ENCODE measurements at regions not wholly inside any gene's neighbourhood (a gene's known extent, or its start where the extent isn't known, plus 50 kb on each side); places are given as distances from the start of the nearest gene placed in this dataset.
A peak's percentile ranks its signal among the peaks of the same experiment; 100 is the strongest.

DNA sequence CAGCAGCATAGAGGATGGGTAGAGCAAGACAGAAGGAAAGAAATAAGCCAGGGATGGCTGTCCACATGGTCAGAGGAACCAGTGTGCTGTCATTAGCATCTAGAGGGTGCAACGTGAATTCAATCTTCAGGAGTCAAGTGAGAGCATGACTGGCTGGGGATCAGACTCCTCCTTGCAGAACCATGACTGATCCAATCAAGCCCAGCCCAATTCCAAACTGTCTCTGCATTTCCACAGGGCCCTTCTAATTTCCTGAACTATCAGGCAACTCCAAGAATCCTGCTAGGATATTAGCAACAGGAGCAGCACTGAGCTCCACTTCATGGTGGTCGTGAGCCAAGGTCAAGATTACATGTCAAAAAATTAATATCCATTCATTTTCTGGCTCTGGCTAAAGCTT lies 166.8 kb upstream of the CAMK1G start:
- no peak overlapping the region for H3K4me3 ChIP-seq (ENCODE audit: low read depth, low read length)
- H2BK5ac ChIP-seq (ENCODE audit: low read depth, low read length, poor library complexity), result no peak overlapping the region
- no peak overlapping the region for H4K12ac ChIP-seq (ENCODE audit: low read depth, low read length)
- peaks cover 1% of the 10 kb centered on the region for H3K79me2 ChIP-seq (ENCODE audit: control insufficient read depth, insufficient read depth, low read length, poor library complexity)
- H3K79me1 ChIP-seq (ENCODE audit: low read length), result peaks cover 25% of the 10 kb centered on the region
- H3K4me1 ChIP-seq (ENCODE audit: control insufficient read depth in 1 of 2, insufficient read depth in 2 of 2, low read length in 2 of 2), result peaks cover 17 to 22% of the 10 kb centered on the region in 2 experiments
- DNase-seq, result no peak
- H2BK12ac ChIP-seq (ENCODE audit: low read length), result peak overlapping the region; percentile 67
- H3K14ac ChIP-seq (ENCODE audit: low read length), result no peak overlapping the region
- H3K18ac ChIP-seq (ENCODE audit: low read length), result no peak overlapping the region
- no peak overlapping the region for H4K8ac ChIP-seq (ENCODE audit: low read depth, low read length)
- H4K91ac ChIP-seq (ENCODE audit: low read depth, low read length), result peak overlapping the region; percentile 82
- H3K9me3 ChIP-seq (ENCODE audit: insufficient read depth, low read depth, low read length), result no peaks in the 10 kb centered on the region
- peak overlapping the region; percentile 31 for H3K27ac ChIP-seq (ENCODE audit: low read depth, low read length)
- H3K23ac ChIP-seq (ENCODE audit: low read length), result no peak overlapping the region
- H3K27me3 ChIP-seq (ENCODE audit: insufficient read depth, low read length), result no peaks in the 10 kb centered on the region
- H2AK5ac ChIP-seq (ENCODE audit: low read length), result peak overlapping the region; percentile 52
- no peak overlapping the region for H2AFZ ChIP-seq (ENCODE audit: insufficient read depth, low read length, poor library complexity)
- WGBS (ENCODE audit: extremely low coverage, insufficient coverage, insufficient read length), result no CpG with 5 or more reads among the region's 2 CpGs
- no peak overlapping the region for H3K4me2 ChIP-seq (ENCODE audit: low read length)
- H2BK120ac ChIP-seq (ENCODE audit: insufficient read depth, low read length, poor library complexity), result peak overlapping the region; percentile 26
- no peaks in the 10 kb centered on the region for H3K36me3 ChIP-seq (ENCODE audit: control insufficient read depth in 1 of 2, insufficient read depth in 2 of 2, low read length in 2 of 2)
- peak overlapping the region; percentile 24 for H3K4ac ChIP-seq (ENCODE audit: low read depth, low read length)
- H3K9ac ChIP-seq (ENCODE audit: low read length), result no peak overlapping the region

DNA sequence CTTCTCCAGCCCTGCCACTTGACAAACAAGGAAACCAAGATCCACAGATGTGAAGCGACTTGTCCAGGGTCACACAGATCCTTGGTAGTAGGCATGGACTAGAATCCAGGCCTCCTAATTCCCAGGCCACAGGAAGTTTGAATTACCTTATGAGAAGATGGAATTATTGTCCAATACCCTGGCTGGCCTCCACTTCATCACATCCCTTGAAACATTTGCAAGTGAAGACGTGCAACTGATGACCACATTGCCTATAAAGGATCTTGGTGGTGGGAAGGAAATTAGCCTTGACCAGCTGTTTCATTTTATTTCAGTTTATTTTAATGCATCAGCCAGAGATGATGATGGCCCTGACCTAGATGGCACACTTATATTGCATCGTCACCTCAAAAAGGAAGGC lies 165.8 kb upstream of the CAMK1G start:
- no peak overlapping the region for H3K4me2 ChIP-seq (ENCODE audit: low read length)
- H3K79me1 ChIP-seq (ENCODE audit: low read length), result peaks cover 22% of the 10 kb centered on the region
- H3K36me3 ChIP-seq (ENCODE audit: control insufficient read depth in 1 of 2, insufficient read depth in 2 of 2, low read length in 2 of 2), result no peaks in the 10 kb centered on the region
- no peak overlapping the region for H2BK5ac ChIP-seq (ENCODE audit: low read depth, low read length, poor library complexity)
- H3K14ac ChIP-seq (ENCODE audit: low read length), result no peak overlapping the region
- H2AFZ ChIP-seq (ENCODE audit: insufficient read depth, low read length, poor library complexity), result no peak overlapping the region
- H3K79me2 ChIP-seq (ENCODE audit: control insufficient read depth, insufficient read depth, low read length, poor library complexity), result peaks cover 1% of the 10 kb centered on the region
- H3K9ac ChIP-seq (ENCODE audit: low read length), result no peak overlapping the region
- H2AK5ac ChIP-seq (ENCODE audit: low read length), result no peak overlapping the region
- no peak overlapping the region for H3K4ac ChIP-seq (ENCODE audit: low read depth, low read length)
- no CpG with 5 or more reads among the region's 3 CpGs for WGBS (ENCODE audit: extremely low coverage, insufficient coverage, insufficient read length)
- DNase-seq, result no peak
- H4K91ac ChIP-seq (ENCODE audit: low read depth, low read length), result no peak overlapping the region
- no peak overlapping the region for H3K18ac ChIP-seq (ENCODE audit: low read length)
- no peak overlapping the region for H3K23ac ChIP-seq (ENCODE audit: low read length)
- H3K4me3 ChIP-seq (ENCODE audit: low read depth, low read length), result no peak overlapping the region
- no peaks in the 10 kb centered on the region for H3K9me3 ChIP-seq (ENCODE audit: insufficient read depth, low read depth, low read length)
- H4K12ac ChIP-seq (ENCODE audit: low read depth, low read length), result no peak overlapping the region
- H3K27ac ChIP-seq (ENCODE audit: low read depth, low read length), result no peak overlapping the region
- H3K27me3 ChIP-seq (ENCODE audit: insufficient read depth, low read length), result no peaks in the 10 kb centered on the region
- H2BK12ac ChIP-seq (ENCODE audit: low read length), result peak overlapping the region; percentile 46
- H3K4me1 ChIP-seq (ENCODE audit: control insufficient read depth in 1 of 2, insufficient read depth in 2 of 2, low read length in 2 of 2), result peaks cover 17 to 27% of the 10 kb centered on the region in 2 experiments
- peak overlapping the region; percentile 6 for H2BK120ac ChIP-seq (ENCODE audit: insufficient read depth, low read length, poor library complexity)
- H4K8ac ChIP-seq (ENCODE audit: low read depth, low read length), result no peak overlapping the region

- Histone ChIP-seq H2AFZ (ENCODE audit: insufficient read depth, low read length, poor library complexity) (no peak overlapping the region), H3K18ac (ENCODE audit: low read length) (no peak overlapping the region), H2BK12ac (ENCODE audit: low read length) (no peak overlapping the region), H4K12ac (ENCODE audit: low read depth, low read length) (no peak overlapping the region), H3K27ac (ENCODE audit: low read depth, low read length) (no peak overlapping the region), H4K91ac (ENCODE audit: low read depth, low read length) (no peak overlapping the region), H3K36me3 (ENCODE audit: control insufficient read depth in 1 of 2, insufficient read depth in 2 of 2, low read length in 2 of 2) (no peaks in the 10 kb centered on the region), H3K79me1 (ENCODE audit: low read length) (peaks cover 14% of the 10 kb centered on the region), H4K8ac (ENCODE audit: low read depth, low read length) (no peak overlapping the region), H3K23ac (ENCODE audit: low read length) (no peak overlapping the region), H3K4me2 (ENCODE audit: low read length) (no peak overlapping the region), H3K79me2 (ENCODE audit: control insufficient read depth, insufficient read depth, low read length, poor library complexity) (peaks cover 1% of the 10 kb centered on the region), H3K27me3 (ENCODE audit: insufficient read depth, low read length) (no peaks in the 10 kb centered on the region), H2BK5ac (ENCODE audit: low read depth, low read length, poor library complexity) (no peak overlapping the region), H2AK5ac (ENCODE audit: low read length) (no peak overlapping the region), H3K4ac (ENCODE audit: low read depth, low read length) (no peak overlapping the region), H3K9ac (ENCODE audit: low read length) (no peak overlapping the region), H2BK120ac (ENCODE audit: insufficient read depth, low read length, poor library complexity) (no peak overlapping the region), H3K9me3 (ENCODE audit: insufficient read depth, low read depth, low read length) (no peaks in the 10 kb centered on the region), H3K14ac (ENCODE audit: low read length) (no peak overlapping the region), H3K4me3 (ENCODE audit: low read depth, low read length) (no peak overlapping the region), H3K4me1 (ENCODE audit: control insufficient read depth in 1 of 2, insufficient read depth in 2 of 2, low read length in 2 of 2) (peaks cover 17 to 24% of the 10 kb centered on the region in 2 experiments)
- no CpG with 5 or more reads among the region's 4 CpGs for WGBS (ENCODE audit: extremely low coverage, insufficient coverage, insufficient read length)
- DNase-seq, result peak; percentile 37 to 75
Measured at GRCh38 chr1:209420276-209420675, 163.2 kb upstream of the CAMK1G start.

- H3K9me3 ChIP-seq (ENCODE audit: insufficient read depth, low read depth, low read length), result no peaks in the 10 kb centered on the region
- peak overlapping the region; percentile 66 for H4K91ac ChIP-seq (ENCODE audit: low read depth, low read length)
- H2AK5ac ChIP-seq (ENCODE audit: low read length), result peak overlapping the region; percentile 54
- peak overlapping the region; percentile 78 for H2BK12ac ChIP-seq (ENCODE audit: low read length)
- no peak overlapping the region for H3K4ac ChIP-seq (ENCODE audit: low read depth, low read length)
- no peaks in the 10 kb centered on the region for H3K36me3 ChIP-seq (ENCODE audit: control insufficient read depth in 1 of 2, insufficient read depth in 2 of 2, low read length in 2 of 2)
- H3K27ac ChIP-seq (ENCODE audit: low read depth, low read length), result peak overlapping the region; percentile 9
- no peak overlapping the region for H2BK5ac ChIP-seq (ENCODE audit: low read depth, low read length, poor library complexity)
- no peak overlapping the region for H3K23ac ChIP-seq (ENCODE audit: low read length)
- no peak overlapping the region for H3K9ac ChIP-seq (ENCODE audit: low read length)
- no CpG with 5 or more reads among the region's 4 CpGs for WGBS (ENCODE audit: extremely low coverage, insufficient coverage, insufficient read length)
- peaks cover 1% of the 10 kb centered on the region for H3K79me2 ChIP-seq (ENCODE audit: control insufficient read depth, insufficient read depth, low read length, poor library complexity)
- H4K8ac ChIP-seq (ENCODE audit: low read depth, low read length), result peak overlapping the region; percentile 22
- peaks cover 16% of the 10 kb centered on the region for H3K79me1 ChIP-seq (ENCODE audit: low read length)
- H3K27me3 ChIP-seq (ENCODE audit: insufficient read depth, low read length), result no peaks in the 10 kb centered on the region
- H2BK120ac ChIP-seq (ENCODE audit: insufficient read depth, low read length, poor library complexity), result peak overlapping the region; percentile 21
- no peak overlapping the region for H3K4me2 ChIP-seq (ENCODE audit: low read length)
- no peak overlapping the region for H2AFZ ChIP-seq (ENCODE audit: insufficient read depth, low read length, poor library complexity)
- H3K4me1 ChIP-seq (ENCODE audit: control insufficient read depth in 1 of 2, insufficient read depth in 2 of 2, low read length in 2 of 2), result peaks cover 12 to 18% of the 10 kb centered on the region in 2 experiments
- peak overlapping the region; percentile 39 for H3K14ac ChIP-seq (ENCODE audit: low read length)
- H3K4me3 ChIP-seq (ENCODE audit: low read depth, low read length), result no peak overlapping the region
- H4K12ac ChIP-seq (ENCODE audit: low read depth, low read length), result no peak overlapping the region
- no peak for DNase-seq
- H3K18ac ChIP-seq (ENCODE audit: low read length), result peak overlapping the region; percentile 15
Measured at GRCh38 chr1:209421186-209421585, 162.3 kb upstream of the CAMK1G start.
